ENCODE measurements at regions not wholly inside any gene's neighbourhood (a gene's known extent, or its start where the extent isn't known, plus 50 kb on each side); places are given as distances from the start of the nearest gene placed in this dataset.
"Not testable (repeated sequence)": the region's sequence is repeated elsewhere in the genome, so short reads cannot be mapped to it uniquely, and the experiment has no call there.

DNA sequence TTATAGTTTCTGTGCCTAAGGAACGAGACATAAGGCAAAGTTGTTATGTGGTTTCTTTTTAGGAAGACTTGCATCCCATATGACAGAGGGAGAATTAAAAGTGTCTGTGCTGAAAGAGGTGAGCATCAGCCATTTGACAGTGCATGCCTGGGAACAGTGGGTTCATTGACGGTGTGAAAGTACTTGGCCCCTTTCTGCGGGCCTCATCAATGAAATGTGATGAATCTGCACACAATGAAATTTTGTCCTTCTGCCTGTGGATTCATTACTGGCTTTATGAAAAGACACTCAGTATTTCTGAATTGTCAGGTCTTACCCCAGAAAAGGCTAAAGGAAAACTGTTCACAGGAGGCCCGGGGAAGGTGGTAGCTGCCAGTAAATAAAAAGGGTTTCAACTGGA lies 295.8 kb downstream of the FOXO1 start:
- H3K27ac Mint-ChIP-seq, result no peak overlapping the region
- no peaks in the 10 kb centered on the region for H3K9me3 Mint-ChIP-seq (ENCODE audit: low read depth)
- TF ChIP-seq, protein P1, sequence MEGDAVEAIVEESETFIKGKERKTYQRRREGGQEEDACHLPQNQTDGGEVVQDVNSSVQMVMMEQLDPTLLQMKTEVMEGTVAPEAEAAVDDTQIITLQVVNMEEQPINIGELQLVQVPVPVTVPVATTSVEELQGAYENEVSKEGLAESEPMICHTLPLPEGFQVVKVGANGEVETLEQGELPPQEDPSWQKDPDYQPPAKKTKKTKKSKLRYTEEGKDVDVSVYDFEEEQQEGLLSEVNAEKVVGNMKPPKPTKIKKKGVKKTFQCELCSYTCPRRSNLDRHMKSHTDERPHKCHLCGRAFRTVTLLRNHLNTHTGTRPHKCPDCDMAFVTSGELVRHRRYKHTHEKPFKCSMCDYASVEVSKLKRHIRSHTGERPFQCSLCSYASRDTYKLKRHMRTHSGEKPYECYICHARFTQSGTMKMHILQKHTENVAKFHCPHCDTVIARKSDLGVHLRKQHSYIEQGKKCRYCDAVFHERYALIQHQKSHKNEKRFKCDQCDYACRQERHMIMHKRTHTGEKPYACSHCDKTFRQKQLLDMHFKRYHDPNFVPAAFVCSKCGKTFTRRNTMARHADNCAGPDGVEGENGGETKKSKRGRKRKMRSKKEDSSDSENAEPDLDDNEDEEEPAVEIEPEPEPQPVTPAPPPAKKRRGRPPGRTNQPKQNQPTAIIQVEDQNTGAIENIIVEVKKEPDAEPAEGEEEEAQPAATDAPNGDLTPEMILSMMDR (IDR thresholded peaks at IDR 0.05; ENCODE audit: unreplicated experiment), result no peak
- no peaks in the 10 kb centered on the region for H3K36me3 Mint-ChIP-seq (ENCODE audit: insufficient read depth)
- no peak for DNase-seq (ENCODE audit: low spot score, unreplicated experiment)
- H3K4me3 Mint-ChIP-seq (ENCODE audit: low read depth), result no peak overlapping the region
- peaks cover 10% of the 10 kb centered on the region for H3K27me3 Mint-ChIP-seq
- no peaks in the 10 kb centered on the region for H3K4me1 Mint-ChIP-seq (ENCODE audit: low read depth)

DNA sequence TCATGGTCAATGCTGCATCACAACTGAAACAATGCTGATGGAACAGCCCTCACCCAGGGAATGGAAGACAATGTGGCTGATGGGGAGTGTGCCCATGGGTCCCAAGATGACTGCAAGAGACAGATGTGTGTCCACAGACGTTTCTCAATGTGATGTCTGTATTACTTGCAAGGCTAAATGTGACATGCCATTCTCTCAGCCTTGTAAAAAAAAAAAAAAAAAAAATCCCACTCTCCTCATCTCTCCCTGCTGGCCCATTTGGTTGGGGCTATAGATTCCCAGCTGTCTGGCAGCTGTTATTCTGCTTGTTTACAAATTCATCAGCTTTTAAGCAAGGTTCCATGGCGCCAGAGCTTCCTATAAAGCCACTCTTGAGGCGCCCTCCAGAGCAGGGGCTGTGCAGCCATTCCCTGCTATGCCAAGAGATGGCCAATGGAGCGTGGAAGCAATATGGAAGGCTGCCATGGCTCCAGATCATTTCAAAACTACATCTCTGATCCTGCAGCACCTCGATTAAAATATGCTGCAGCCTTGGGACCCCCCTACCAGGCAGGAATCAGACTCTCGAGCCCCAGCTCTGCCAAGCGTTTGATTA lies 294.8 kb downstream of the FOXO1 start:
- H3K27ac Mint-ChIP-seq, result no peak overlapping the region
- H3K27me3 Mint-ChIP-seq, result peaks cover 10% of the 10 kb centered on the region
- TF ChIP-seq, protein P1 (IDR thresholded peaks at IDR 0.05; ENCODE audit: unreplicated experiment), result no peak
- no peaks in the 10 kb centered on the region for H3K4me1 Mint-ChIP-seq (ENCODE audit: low read depth)
- no peak for DNase-seq (ENCODE audit: low spot score, unreplicated experiment)
- no peaks in the 10 kb centered on the region for H3K9me3 Mint-ChIP-seq (ENCODE audit: low read depth)
- no peak overlapping the region for H3K4me3 Mint-ChIP-seq (ENCODE audit: low read depth)
- no peaks in the 10 kb centered on the region for H3K36me3 Mint-ChIP-seq (ENCODE audit: insufficient read depth)

DNA sequence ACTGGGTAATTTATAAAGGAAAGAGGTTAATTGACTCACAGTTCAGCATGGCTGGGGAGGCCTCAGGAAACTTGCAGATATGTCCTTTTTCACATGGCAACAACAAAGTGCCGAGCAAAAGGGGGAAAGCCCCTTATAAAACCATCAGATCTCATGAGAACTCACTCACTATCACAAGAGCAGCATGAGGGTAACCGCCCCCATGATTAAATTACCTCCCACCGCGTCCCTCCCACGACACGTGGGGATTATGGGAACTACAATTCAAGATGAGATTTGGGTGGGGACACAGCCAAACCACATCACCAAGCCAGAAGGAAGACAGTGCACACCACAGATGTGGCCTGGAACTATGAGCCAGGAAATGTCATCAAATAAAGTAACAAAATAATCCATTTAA lies 292.8 kb downstream of the FOXO1 start:
- not testable (repeated sequence) for H3K27ac Mint-ChIP-seq; DNase-seq (ENCODE audit: low spot score, unreplicated experiment); H3K36me3 Mint-ChIP-seq (ENCODE audit: insufficient read depth); H3K4me1 Mint-ChIP-seq (ENCODE audit: low read depth); H3K9me3 Mint-ChIP-seq (ENCODE audit: low read depth); H3K4me3 Mint-ChIP-seq (ENCODE audit: low read depth)
- H3K27me3 Mint-ChIP-seq, result peaks cover 13% of the 10 kb centered on the region

DNA sequence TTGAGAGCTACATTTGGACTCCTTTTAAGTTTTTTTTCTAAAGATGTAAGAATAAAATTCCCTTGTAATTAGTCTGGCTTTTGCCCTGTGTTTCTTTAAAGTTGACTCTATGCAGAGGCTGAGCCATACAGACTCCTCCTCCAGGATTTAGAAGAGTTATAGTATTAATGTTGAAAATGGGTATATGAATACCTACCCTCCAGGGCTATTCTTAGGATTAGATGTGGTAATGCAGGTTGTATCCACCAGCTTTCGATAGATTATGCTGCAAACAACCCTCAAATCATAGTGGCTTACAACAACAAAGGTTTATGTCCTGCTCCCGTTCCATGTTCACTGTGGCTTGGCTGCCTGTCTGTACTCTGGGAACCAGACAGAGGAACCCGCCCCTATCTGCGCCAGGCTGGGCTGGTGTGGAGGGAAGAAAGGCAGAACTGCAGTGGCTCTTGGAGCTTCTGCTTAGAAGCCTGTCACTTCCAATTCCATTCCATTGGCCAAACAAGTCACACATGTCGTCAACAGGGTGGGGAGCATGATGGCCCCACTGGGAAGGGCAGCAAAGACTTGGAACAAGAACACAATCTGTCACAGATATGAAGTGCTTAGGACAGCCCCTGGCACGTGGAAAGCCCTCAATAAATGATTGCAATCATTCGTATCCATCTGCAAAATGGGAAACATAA lies 290.8 kb downstream of the FOXO1 start:
- Mint-ChIP-seq H3K4me1 (ENCODE audit: low read depth) (no peaks in the 10 kb centered on the region), H3K36me3 (ENCODE audit: insufficient read depth) (no peaks in the 10 kb centered on the region), H3K4me3 (ENCODE audit: low read depth) (no peak overlapping the region), H3K9me3 (ENCODE audit: low read depth) (no peaks in the 10 kb centered on the region), H3K27ac (no peak overlapping the region), H3K27me3 (peaks cover 6% of the 10 kb centered on the region)
- DNase-seq (ENCODE audit: low spot score, unreplicated experiment), result no peak
- TF ChIP-seq, protein P1 (IDR thresholded peaks at IDR 0.05; ENCODE audit: unreplicated experiment), result no peak

DNA sequence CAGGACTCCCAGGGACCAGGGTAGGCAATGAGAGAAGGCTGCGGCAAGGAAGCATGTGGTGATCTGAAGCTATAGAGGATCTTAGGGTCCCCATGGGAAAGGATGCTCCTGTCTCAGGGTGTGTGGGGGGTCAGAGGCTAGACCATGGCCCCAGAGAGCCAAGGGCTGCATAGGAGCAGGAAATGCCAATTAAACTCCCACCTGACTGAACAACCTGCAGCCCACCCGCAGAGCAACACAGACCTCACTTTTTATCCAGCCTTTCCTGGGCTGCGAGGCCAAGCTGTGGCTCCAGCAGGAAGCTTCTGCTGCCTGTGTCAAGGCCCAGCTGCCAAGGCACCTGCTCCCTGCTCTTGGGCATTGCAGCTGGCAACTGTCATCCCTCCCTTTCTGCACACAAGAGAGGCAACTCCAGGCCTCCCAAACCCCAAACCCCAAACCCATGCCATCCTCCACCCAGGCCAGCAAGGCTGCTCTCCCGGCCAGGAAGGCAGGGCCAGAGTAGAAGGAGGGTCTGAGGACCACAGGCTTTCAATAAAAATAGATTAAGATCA lies 290.1 kb downstream of the FOXO1 start:
- DNase-seq (ENCODE audit: low spot score, unreplicated experiment), result no peak
- peaks cover 6% of the 10 kb centered on the region for H3K27me3 Mint-ChIP-seq

More for the DNA sequence above, 290.1 kb downstream of the FOXO1 start:
- no peak overlapping the region for H3K27ac Mint-ChIP-seq
- no peaks in the 10 kb centered on the region for H3K9me3 Mint-ChIP-seq (ENCODE audit: low read depth)
- H3K4me1 Mint-ChIP-seq (ENCODE audit: low read depth), result no peaks in the 10 kb centered on the region
- H3K4me3 Mint-ChIP-seq (ENCODE audit: low read depth), result no peak overlapping the region
- TF ChIP-seq, protein P1 (IDR thresholded peaks at IDR 0.05; ENCODE audit: unreplicated experiment), result no peak
- H3K36me3 Mint-ChIP-seq (ENCODE audit: insufficient read depth), result no peaks in the 10 kb centered on the region
